OCI-LY7 (cell line): ENCODE measurements at regions not wholly inside any gene's neighbourhood (a gene's known extent, or its start where the extent isn't known, plus 50 kb on each side); places are given as distances from the start of the nearest gene placed in this dataset.

ENCODE experiments used
- EZH2phosphoT487 ChIP-seq: fragments of 200-600 bp; sonication (generic); IDR thresholded peaks from 2 replicates; pipeline ENCODE4 v1.6.1; 2018; ENCODE audit warnings: low read depth, borderline replicate concordance, mild to moderate bottlenecking, mixed run types, antibody characterized with exemption, low read length, moderate library complexity, mixed read lengths
- TF ChIP-seq, protein P1 (sequence below): fragments of 200-600 bp; sonication (generic); conservative IDR thresholded peaks from 2 replicates; pipeline ENCODE4 v1.5.1; 2014; ENCODE audit warnings: mild to moderate bottlenecking, antibody characterized with exemption, low read length, moderate library complexity, mixed read lengths

GRCh38 chr4:161237495-161237894 lies 926.3 kb downstream of the FSTL5 start:
- TF ChIP-seq, protein P1, sequence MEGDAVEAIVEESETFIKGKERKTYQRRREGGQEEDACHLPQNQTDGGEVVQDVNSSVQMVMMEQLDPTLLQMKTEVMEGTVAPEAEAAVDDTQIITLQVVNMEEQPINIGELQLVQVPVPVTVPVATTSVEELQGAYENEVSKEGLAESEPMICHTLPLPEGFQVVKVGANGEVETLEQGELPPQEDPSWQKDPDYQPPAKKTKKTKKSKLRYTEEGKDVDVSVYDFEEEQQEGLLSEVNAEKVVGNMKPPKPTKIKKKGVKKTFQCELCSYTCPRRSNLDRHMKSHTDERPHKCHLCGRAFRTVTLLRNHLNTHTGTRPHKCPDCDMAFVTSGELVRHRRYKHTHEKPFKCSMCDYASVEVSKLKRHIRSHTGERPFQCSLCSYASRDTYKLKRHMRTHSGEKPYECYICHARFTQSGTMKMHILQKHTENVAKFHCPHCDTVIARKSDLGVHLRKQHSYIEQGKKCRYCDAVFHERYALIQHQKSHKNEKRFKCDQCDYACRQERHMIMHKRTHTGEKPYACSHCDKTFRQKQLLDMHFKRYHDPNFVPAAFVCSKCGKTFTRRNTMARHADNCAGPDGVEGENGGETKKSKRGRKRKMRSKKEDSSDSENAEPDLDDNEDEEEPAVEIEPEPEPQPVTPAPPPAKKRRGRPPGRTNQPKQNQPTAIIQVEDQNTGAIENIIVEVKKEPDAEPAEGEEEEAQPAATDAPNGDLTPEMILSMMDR, result no peak
- no peak for TF ChIP-seq EZH2phosphoT487
